Keratinocyte (primary cell): ENCODE measurements at regions not wholly inside any gene's neighbourhood (a gene's known extent, or its start where the extent isn't known, plus 50 kb on each side); places are given as distances from the start of the nearest gene placed in this dataset.

ENCODE experiments used
- CTCF ChIP-seq, 3 experiments: IDR thresholded peaks in 1 of 3; conservative IDR thresholded peaks in 1 of 3; optimal IDR thresholded peaks in 1 of 3; 2 replicates in 2 of 3; 3 replicates in 1 of 3; pipeline versions ENCODE3 to v1.5.1; 2011; ENCODE audit warnings: low read length in 3 of 3, mild to moderate bottlenecking in 3 of 3, moderate library complexity in 2 of 3, control low read depth in 1 of 3, inconsistent platforms in 1 of 3; ENCODE audit not compliant: insufficient read depth in 2 of 3; ENCODE audit errors: extremely low read depth in 1 of 3
- EZH2 ChIP-seq: IDR thresholded peaks from one replicate; pipeline ENCODE4 v1.6.1; 2012; ENCODE audit warnings: inconsistent platforms, mild to moderate bottlenecking, low read length, moderate library complexity

- TF ChIP-seq CTCF (optimal IDR thresholded peaks at IDR 0.05 in 1 of 3, IDR thresholded peaks at IDR 0.05 in 1 of 3, conservative IDR thresholded peaks at IDR 0.05 in 1 of 3; ENCODE audit: extremely low read depth in 1 of 3, insufficient read depth in 2 of 3, low read length in 3 of 3) (no peak), EZH2 (no peak)
These were observed 129.8 kb upstream of the MAGEB2 start for GRCh38 chrX:30085571-30085970.
